Trophoblast cell (in vitro differentiated cells and primary cell): ENCODE measurements at regions not wholly inside any gene's neighbourhood (a gene's known extent, or its start where the extent isn't known, plus 50 kb on each side); places are given as distances from the start of the nearest gene placed in this dataset.

Experiments used
- DNase-seq, 2 donors: peaks; one replicate each; pipeline ENCODE4 v3.0.0-alpha.2; 2016
- H2AFZ ChIP-seq: 2 replicates; pipeline ENCODE4 v1.6.1; 2013; ENCODE audit warnings: low read length, moderate library complexity, mild to moderate bottlenecking; ENCODE audit not compliant: insufficient read depth, poor library complexity
- H2AK5ac ChIP-seq: 2 replicates; pipeline ENCODE4 v1.6.1; 2013; ENCODE audit warnings: mild to moderate bottlenecking, low read length
- H2BK120ac ChIP-seq: 2 replicates; pipeline ENCODE4 v1.6.1; 2013; ENCODE audit warnings: low read length, mild to moderate bottlenecking, moderate library complexity; ENCODE audit not compliant: insufficient read depth, poor library complexity
- H2BK12ac ChIP-seq: 2 replicates; pipeline ENCODE4 v1.6.1; 2013; ENCODE audit warnings: mild to moderate bottlenecking, low read length, moderate library complexity
- H2BK5ac ChIP-seq: 2 replicates; pipeline ENCODE4 v1.6.1; 2013; ENCODE audit warnings: low read length, low read depth, moderate library complexity, mild to moderate bottlenecking; ENCODE audit not compliant: poor library complexity
- H3K14ac ChIP-seq: 2 replicates; pipeline ENCODE4 v1.6.1; 2013; ENCODE audit warnings: mild to moderate bottlenecking, low read length
- H3K18ac ChIP-seq: 2 replicates; pipeline ENCODE4 v1.6.1; 2013; ENCODE audit warnings: mild to moderate bottlenecking, low read length
- H3K23ac ChIP-seq: 2 replicates; pipeline ENCODE4 v1.6.1; 2013; ENCODE audit warnings: low read length
- H3K27ac ChIP-seq: 2 replicates; pipeline ENCODE4 v1.5.1; 2013; ENCODE audit warnings: low read depth, mild to moderate bottlenecking, inconsistent platforms, low read length, moderate library complexity
- H3K27me3 ChIP-seq: 2 replicates; pipeline ENCODE4 v1.6.1; 2013; ENCODE audit warnings: inconsistent platforms, mild to moderate bottlenecking, low read length, moderate library complexity; ENCODE audit not compliant: insufficient read depth
- H3K36me3 ChIP-seq, 2 experiments: 1 replicate in 1 of 2; 2 replicates in 1 of 2; pipeline ENCODE4 v1.6.1; 2013; ENCODE audit warnings: low read length in 2 of 2, mild to moderate bottlenecking in 2 of 2, moderate library complexity in 1 of 2; ENCODE audit not compliant: insufficient read depth in 2 of 2, control insufficient read depth in 1 of 2
- H3K4ac ChIP-seq: 2 replicates; pipeline ENCODE4 v1.6.1; 2013; ENCODE audit warnings: low read depth, mild to moderate bottlenecking, low read length, moderate library complexity
- H3K4me1 ChIP-seq, 2 experiments: 1 replicate in 1 of 2; 2 replicates in 1 of 2; pipeline ENCODE4 v1.6.1; 2013; ENCODE audit warnings: low read length in 2 of 2, mild to moderate bottlenecking in 2 of 2, moderate library complexity in 1 of 2; ENCODE audit not compliant: insufficient read depth in 2 of 2, control insufficient read depth in 1 of 2
- H3K4me2 ChIP-seq: 2 replicates; pipeline ENCODE4 v1.6.1; 2013; ENCODE audit warnings: inconsistent platforms, mild to moderate bottlenecking, low read length, moderate library complexity
- H3K4me3 ChIP-seq: 2 replicates; pipeline ENCODE4 v1.5.1; 2013; ENCODE audit warnings: mild to moderate bottlenecking, low read depth, low read length, inconsistent platforms
- H3K79me1 ChIP-seq: one replicate; pipeline ENCODE4 v1.6.1; 2013; ENCODE audit warnings: low read length
- H3K79me2 ChIP-seq: 2 replicates; pipeline ENCODE4 v1.6.1; 2013; ENCODE audit warnings: low read length, mild to moderate bottlenecking; ENCODE audit not compliant: control insufficient read depth, insufficient read depth, poor library complexity
- H3K9ac ChIP-seq: 2 replicates; pipeline ENCODE4 v1.6.1; 2013; ENCODE audit warnings: mild to moderate bottlenecking, low read length
- H3K9me3 ChIP-seq: 2 replicates; pipeline ENCODE4 v1.6.1; 2013; ENCODE audit warnings: low read depth, mild to moderate bottlenecking, control low read depth, inconsistent platforms, low read length; ENCODE audit not compliant: insufficient read depth
- H4K12ac ChIP-seq: 2 replicates; pipeline ENCODE4 v1.6.1; 2013; ENCODE audit warnings: low read depth, mild to moderate bottlenecking, low read length, moderate library complexity
- H4K8ac ChIP-seq: 2 replicates; pipeline ENCODE4 v1.6.1; 2013; ENCODE audit warnings: low read depth, mild to moderate bottlenecking, low read length, moderate library complexity
- H4K91ac ChIP-seq: one replicate; pipeline ENCODE4 v1.6.1; 2013; ENCODE audit warnings: low read depth, mild to moderate bottlenecking, low read length, moderate library complexity
- WGBS: extraction: QIAGEN DNeasy Blood & Tissue Kit; methylation state at CpG from one replicate; pipeline ENCODE4 v1.1.7; 2013; ENCODE audit warnings: missing lambda C conversion rate; ENCODE audit not compliant: insufficient read length, insufficient coverage; ENCODE audit errors: extremely low coverage; 5-methylcytosine and 5-hydroxymethylcytosine counted together

DNA sequence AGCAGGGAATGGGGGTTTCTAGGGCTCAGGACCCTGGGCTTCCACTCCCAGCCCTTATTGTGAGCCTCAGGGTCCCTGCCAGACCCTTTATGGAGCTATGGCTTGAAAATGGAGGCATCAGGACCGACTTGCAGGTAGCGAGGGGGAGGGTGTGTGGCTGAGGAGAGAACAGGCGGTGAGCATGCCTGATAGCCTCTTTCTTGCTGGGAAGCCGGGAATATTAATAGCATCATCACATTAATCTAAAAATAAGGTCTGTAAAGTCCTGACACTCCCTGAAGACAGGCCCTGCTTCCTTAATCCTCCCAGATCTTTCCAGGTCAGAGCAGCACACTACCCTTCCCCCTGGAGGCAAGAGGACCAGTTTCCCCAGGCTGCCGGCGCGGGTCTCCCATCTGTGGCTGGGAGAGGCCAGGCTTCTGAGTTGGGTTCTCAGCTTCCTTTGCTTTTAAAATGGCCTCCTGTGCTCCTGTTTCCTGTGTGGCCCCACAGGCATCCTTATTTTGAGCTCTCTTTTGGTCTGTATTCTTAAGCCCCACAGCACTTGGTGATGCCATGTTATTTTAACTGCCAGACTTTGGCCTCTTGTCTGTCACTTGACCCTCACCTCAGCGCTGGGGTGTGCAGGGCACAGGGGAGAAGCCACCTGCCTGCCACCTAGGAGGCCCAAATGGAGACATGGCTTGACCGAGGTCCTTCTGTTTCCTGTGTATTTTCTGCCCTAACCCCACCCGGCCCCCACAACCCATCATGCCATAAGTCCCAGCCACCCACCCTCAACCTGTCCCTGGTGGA is 185.0 kb upstream of the TOPAZ1 start:
- no peak overlapping the region for H3K4me3 ChIP-seq
- H2BK5ac ChIP-seq, result no peak overlapping the region
- H2AK5ac ChIP-seq, result no peak overlapping the region

DNA sequence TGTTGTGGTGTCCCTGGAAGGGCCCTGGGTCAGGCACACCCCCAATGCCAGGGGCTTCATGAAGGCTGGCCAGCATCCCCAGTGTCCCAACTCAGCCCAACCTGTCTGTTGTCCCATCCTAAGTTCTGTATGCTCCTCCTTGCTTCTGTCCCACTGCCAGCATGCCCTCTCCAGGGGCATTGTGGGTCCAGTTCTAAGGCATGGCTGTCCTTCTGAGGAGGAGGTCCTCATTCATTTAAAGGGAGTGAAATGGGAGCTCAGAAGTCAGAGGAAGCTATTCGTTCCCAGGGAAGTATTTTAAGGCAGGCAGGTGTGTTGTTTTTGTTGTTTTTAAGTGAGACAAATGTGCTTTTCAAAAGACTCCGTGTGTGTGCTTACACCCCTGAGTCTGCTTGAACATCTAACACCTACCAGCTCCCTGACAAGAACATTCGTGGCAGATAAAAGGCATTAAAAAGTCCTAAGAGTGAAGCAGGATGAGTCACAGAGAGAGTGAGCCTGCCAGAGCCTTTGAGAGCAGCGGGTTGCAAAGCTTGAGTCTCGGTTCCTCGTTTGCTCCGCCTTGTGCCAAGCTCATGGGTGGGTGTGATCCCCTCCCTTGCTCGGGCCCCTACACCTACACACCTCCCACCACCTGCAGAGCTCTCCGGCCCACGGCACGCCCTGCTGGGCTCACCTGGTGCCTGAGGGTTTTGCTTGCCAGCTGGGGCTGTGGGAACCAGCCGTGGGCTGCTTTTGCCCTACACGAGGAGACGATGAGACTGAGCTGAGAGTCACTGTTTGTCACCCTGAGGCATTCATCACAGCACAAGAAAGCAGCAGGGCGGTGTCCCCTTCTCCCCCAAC is 183.4 kb upstream of the TOPAZ1 start:
- Histone ChIP-seq H4K12ac (no peak overlapping the region), H2BK5ac (no peak overlapping the region), H3K23ac (no peak overlapping the region), H4K8ac (no peak overlapping the region), H2BK12ac (no peak overlapping the region), H3K9me3 (no peaks in the 10 kb centered on the region), H3K79me2 (no peaks in the 10 kb centered on the region), H3K4ac (no peak overlapping the region), H3K4me1 (peaks cover 2% of the 10 kb centered on the region in 2 experiments), H3K27me3 (no peaks in the 10 kb centered on the region), H4K91ac (no peak overlapping the region), H2AK5ac (no peak overlapping the region), H2BK120ac (no peak overlapping the region), H2AFZ (no peak overlapping the region), H3K36me3 (no peaks in the 10 kb centered on the region), H3K4me3 (no peak overlapping the region), H3K9ac (no peak overlapping the region), H3K18ac (no peak overlapping the region), H3K27ac (no peak overlapping the region), H3K14ac (no peak overlapping the region), H3K4me2 (no peak overlapping the region), H3K79me1 (no peaks in the 10 kb centered on the region)
- no CpG with 5 or more reads among the region's 15 CpGs for WGBS
- DNase-seq, result peak in 1 of 2 donors; percentile 16

More for the DNA sequence above, 185.0 kb upstream of the TOPAZ1 start:
- no peak overlapping the region for H3K4me2 ChIP-seq
- no peak for DNase-seq
- no peak overlapping the region for H3K4ac ChIP-seq
- no peak overlapping the region for H4K12ac ChIP-seq
- H3K79me1 ChIP-seq, result no peaks in the 10 kb centered on the region
- no peaks in the 10 kb centered on the region for H3K27me3 ChIP-seq
- H3K18ac ChIP-seq, result no peak overlapping the region
- no peak overlapping the region for H3K14ac ChIP-seq
- H4K91ac ChIP-seq, result no peak overlapping the region
- no peak overlapping the region for H2AFZ ChIP-seq
- no peak overlapping the region for H2BK120ac ChIP-seq
- H3K9me3 ChIP-seq, result no peaks in the 10 kb centered on the region
- H3K23ac ChIP-seq, result no peak overlapping the region
- peaks cover 2% of the 10 kb centered on the region in 2 experiments for H3K4me1 ChIP-seq
- no peaks in the 10 kb centered on the region for H3K79me2 ChIP-seq
- no peak overlapping the region for H2BK12ac ChIP-seq
- no CpG with 5 or more reads among the region's 10 CpGs for WGBS
- H3K27ac ChIP-seq, result no peak overlapping the region
- no peak overlapping the region for H4K8ac ChIP-seq
- no peak overlapping the region for H3K9ac ChIP-seq
- no peaks in the 10 kb centered on the region for H3K36me3 ChIP-seq

DNA sequence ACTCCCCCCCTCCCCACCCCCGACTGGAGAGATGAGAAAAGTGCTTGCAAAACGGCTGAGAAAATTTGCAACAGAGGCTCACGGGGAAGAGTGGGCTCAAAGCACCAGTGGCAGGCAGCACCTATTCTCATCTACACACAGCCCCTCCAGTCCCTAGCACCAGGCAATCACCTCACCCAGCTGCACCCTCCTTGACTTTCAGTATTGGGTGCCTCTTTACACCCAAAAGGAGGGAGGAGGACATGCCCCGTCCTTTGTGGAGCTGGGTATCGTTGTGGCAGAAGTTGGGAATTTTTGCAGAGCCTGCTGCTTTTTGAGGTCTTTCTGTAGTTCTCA is 182.8 kb upstream of the TOPAZ1 start:
- H3K36me3 ChIP-seq, result no peaks in the 10 kb centered on the region
- no peak overlapping the region for H2AK5ac ChIP-seq
- no peak for DNase-seq
- H3K4me1 ChIP-seq, result peaks cover 2% of the 10 kb centered on the region in 2 experiments
- WGBS, result no CpG with 5 or more reads among the region's 5 CpGs
- no peaks in the 10 kb centered on the region for H3K79me1 ChIP-seq
- no peak overlapping the region for H4K91ac ChIP-seq
- no peak overlapping the region for H2AFZ ChIP-seq
- H3K27me3 ChIP-seq, result no peaks in the 10 kb centered on the region
- H4K12ac ChIP-seq, result no peak overlapping the region
- no peak overlapping the region for H2BK12ac ChIP-seq
- no peak overlapping the region for H3K4ac ChIP-seq
- no peak overlapping the region for H4K8ac ChIP-seq
- H3K4me2 ChIP-seq, result no peak overlapping the region
- H2BK120ac ChIP-seq, result no peak overlapping the region
- H2BK5ac ChIP-seq, result no peak overlapping the region
- no peaks in the 10 kb centered on the region for H3K9me3 ChIP-seq
- no peak overlapping the region for H3K18ac ChIP-seq
- no peak overlapping the region for H3K14ac ChIP-seq
- no peak overlapping the region for H3K27ac ChIP-seq
- no peaks in the 10 kb centered on the region for H3K79me2 ChIP-seq
- no peak overlapping the region for H3K9ac ChIP-seq
- no peak overlapping the region for H3K23ac ChIP-seq
- H3K4me3 ChIP-seq, result no peak overlapping the region

DNA sequence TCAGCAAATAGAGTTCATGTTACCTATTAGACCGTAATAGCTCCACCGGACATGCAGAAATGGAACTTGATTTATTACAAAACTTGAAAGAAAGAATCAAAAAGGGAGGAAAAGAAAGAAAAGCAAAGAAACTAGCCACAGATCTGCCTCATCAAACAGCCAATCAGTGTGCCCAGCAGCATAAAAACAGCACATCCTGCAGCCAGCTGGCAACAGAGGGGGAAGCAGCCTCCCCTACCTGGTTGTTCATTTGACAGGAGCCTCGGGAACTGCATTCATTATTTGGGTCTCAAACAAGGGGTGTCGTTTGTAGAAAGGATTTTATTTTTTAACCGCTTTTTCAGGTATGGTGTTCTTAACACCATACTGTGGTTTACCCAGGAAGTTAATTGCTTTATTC is 181.5 kb upstream of the TOPAZ1 start:
- Histone ChIP-seq H2BK120ac (no peak overlapping the region), H3K9ac (no peak overlapping the region), H3K23ac (no peak overlapping the region), H3K79me2 (no peaks in the 10 kb centered on the region), H3K4ac (no peak overlapping the region), H2BK5ac (no peak overlapping the region), H3K36me3 (no peaks in the 10 kb centered on the region), H4K91ac (no peak overlapping the region), H3K4me2 (no peak overlapping the region), H2AFZ (no peak overlapping the region), H2BK12ac (no peak overlapping the region), H2AK5ac (no peak overlapping the region), H3K9me3 (no peaks in the 10 kb centered on the region), H3K4me1 (peaks cover 2% of the 10 kb centered on the region in 2 experiments), H3K4me3 (no peak overlapping the region), H4K8ac (no peak overlapping the region), H3K27ac (no peak overlapping the region), H4K12ac (no peak overlapping the region), H3K27me3 (no peaks in the 10 kb centered on the region), H3K79me1 (no peaks in the 10 kb centered on the region), H3K18ac (no peak overlapping the region), H3K14ac (no peak overlapping the region)
- no peak for DNase-seq
- no CpG with 5 or more reads among the region's 5 CpGs for WGBS
